NCI-H128 (cell line): ENCODE measurements at regions not wholly inside any gene's neighbourhood (a gene's known extent, or its start where the extent isn't known, plus 50 kb on each side); places are given as distances from the start of the nearest gene placed in this dataset.
"Not testable (repeated sequence)": the region's sequence is repeated elsewhere in the genome, so short reads cannot be mapped to it uniquely, and the experiment has no call there.

Source experiments
- DNase-seq: peaks from one replicate; lab custom pipeline; 2025; ENCODE audit not compliant: unreplicated experiment; lab: John Stamatoyannopoulos, UW

DNA sequence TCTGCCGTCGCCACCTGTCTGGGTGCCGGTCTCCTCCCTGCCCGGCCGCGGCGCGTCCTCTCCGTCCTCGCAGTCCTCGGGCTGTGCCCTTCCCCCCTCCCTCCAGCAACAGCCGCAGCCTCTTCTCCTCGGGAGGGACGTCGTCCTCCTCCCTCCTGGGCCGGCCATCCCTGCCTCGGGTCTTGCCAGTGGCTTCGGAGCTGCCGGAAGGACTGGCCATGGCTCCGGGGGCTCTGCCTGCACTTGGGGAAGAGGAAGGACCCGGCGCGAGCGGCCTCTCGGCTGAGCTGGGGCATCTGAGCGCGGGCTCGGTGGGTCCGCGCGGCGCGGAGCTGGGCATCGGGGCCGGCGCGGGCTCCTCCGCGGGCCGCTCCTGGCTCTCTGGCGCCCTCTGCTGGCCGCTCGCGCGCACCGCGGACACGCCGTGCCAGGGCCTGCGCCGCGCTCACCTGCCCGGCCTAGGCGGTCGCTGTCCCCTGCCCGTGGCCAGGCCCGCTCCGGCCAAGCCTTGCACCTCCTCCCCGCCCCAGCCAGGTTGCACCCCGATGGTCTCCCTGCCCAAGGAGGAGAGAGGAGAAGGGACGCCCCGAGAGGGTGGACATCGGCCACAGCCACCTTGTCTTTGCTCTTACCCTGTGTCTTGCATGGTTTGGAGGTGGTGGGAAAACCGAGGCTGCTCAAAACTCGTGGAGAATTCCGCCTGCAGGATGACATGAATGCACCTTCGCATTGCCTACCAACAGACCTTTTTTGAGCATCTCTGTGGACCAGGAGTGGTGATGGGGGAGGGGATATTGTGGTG is 83.9 kb upstream of the FRG2C start:
- not testable (repeated sequence) for DNase-seq

DNA sequence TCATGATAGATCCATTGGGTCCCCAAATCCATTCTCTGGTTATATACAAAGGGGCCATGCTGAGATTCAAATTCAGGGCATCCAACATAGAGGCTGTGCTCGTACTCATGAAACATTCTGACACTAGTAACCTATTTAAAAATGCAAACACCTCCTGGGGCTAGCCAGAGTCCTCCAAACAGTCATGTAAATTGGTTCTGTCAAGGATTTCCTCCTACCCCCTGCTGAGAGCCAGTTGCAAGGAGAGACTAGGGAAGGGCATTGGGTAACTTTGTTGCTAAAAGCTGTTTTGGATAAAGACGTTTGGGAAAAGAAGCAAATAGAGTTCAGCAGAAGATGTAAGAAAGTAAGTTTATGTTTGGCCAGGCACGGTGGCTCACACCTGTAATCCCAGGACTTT is 81.6 kb upstream of the FRG2C start:
- DNase-seq, result not testable (repeated sequence)

DNA sequence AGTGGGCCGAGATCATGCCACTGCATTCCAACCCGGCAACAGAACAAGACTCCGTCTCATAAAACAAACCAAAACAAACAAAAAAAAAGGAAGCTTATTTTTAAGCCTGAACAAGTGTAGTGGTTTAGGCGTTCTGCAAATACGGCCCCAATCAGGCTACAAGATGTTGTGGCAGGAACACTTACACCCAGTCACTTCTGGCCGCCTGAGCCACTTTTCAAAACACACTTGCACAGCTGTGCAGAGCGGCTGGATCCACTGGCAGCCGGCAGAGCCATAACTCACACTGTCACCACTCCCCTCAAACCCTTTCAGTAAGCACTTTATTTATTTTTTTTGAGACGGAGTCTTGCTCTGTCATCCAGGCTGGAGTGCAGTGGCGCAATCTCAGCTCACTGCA is 81.0 kb upstream of the FRG2C start:
- not testable (repeated sequence) for DNase-seq

DNA sequence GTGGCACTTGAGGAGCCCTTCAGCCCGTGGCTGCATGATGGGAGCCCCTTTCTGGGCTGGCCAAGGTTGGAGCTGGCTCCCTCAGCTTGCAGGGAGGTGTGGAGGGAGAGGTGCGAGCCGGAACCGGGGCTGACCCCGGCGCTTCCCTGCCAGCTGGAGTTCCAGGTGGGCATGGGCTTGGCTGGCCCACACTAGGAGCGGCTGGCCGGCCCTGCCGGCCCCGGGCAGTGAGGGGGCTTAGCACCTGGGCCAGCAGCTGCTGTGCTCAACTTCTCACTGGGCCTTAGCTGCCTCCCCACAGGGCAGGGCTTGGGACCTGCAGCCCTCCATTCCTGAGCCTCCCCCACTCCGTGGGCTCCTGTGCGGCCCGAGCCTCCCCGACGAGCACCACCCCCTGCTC is 76.4 kb upstream of the FRG2C start:
- DNase-seq, result not testable (repeated sequence)

DNA sequence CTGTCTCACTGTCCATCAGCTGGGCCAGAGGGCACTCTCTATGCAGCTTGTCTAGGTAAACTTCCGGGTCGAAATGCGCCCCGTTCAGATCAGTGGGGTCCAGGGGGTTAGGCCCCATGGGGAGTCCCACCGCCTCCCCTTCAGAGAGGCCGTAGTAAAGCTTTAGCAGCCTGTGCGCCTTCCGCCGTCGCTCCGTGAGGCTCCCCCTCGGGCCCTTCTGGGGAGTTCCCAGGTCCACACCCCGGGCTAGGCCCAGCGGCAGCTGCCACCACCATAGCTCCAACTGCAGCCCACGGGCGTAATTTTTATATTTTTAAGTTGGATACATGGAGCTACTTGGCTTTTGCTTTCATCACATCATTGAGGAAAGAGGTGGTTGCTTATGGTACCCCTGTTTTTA is 73.7 kb upstream of the FRG2C start:
- not testable (repeated sequence) for DNase-seq

DNA sequence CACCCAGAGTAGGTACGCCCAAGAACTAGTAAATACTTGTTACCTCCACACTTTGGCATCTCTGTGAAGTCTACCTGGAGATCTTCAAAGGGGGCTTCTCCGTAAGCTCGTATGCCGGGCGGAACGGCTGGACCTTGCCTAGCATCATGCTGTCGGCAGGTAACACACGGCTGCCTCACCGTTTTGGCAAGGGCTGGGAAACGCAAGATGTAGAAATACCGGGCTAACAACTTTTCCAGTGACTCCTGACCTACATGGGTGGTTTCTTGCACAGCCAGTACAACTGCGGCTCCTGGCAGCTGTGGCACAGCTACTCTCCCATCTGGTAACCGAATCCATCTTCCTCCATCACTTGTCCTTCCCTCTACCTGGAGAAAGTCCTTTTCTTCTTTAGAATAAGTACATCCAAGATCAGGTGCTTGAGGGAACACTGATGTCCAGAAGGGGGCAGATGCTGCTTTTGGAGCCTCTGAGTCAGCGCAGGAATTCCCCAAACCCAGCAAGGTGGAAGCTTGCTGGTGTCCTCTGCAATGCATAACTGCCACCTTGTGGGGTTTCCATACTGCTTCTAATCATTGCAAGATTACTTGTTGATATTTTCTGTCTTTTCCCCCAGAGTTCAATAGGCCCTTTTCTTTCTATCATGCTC is 59.7 kb upstream of the FRG2C start:
- DNase-seq, result not testable (repeated sequence)

DNA sequence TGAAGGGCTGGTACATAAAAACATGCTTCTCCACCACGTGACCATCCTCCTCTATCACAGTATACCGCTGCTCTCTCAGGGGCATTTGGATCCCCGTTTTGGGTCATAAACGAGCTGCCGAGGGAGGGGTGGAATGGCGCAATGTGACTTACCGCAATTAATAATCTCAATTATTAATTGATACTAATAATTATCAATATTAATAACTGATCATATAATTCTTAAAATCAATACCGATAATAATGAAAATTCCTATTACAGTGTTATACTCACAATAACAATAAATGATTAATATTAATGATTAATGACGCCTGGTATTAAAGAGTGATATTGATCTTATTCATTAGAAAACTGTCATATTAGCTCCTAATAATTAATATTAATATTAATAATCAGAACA is 56.1 kb upstream of the FRG2C start:
- not testable (repeated sequence) for DNase-seq

DNA sequence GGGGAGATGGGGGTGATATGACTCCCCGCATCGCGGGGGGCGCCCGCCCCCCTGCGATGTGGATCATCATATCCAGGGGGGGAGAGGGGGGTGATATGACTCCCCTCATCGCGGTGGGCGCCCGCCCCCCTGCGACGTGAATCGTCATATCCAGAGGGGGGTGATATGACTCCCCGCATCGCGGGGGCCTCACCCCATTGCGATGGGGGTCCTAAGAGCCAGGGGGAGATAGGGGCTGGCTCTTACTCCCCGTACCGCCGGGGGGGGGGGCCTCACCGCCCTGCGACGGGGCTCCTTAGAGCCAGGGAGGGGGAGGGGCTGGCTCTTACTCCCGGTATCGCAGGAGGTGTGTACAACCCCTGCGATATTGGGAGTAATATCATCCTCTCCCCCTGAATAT is 54.5 kb upstream of the FRG2C start:
- not testable (repeated sequence) for DNase-seq

DNA sequence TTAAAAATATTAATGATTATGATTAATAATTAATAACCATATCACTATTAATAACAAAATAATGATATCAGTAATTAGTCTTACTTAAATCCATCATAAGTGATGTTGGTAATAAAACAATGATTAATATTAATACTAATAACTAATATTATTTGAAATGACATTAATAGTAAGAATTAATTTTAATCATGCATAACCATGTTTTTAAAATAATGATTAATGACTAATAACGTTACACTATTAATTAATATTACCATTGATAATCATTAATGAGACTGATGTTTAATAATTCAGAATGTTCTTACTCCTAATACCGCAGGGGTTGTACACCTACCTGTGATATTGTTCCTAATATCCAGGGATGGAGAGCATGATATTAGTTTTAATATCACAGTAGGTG is 53.4 kb upstream of the FRG2C start:
- no peak for DNase-seq

DNA sequence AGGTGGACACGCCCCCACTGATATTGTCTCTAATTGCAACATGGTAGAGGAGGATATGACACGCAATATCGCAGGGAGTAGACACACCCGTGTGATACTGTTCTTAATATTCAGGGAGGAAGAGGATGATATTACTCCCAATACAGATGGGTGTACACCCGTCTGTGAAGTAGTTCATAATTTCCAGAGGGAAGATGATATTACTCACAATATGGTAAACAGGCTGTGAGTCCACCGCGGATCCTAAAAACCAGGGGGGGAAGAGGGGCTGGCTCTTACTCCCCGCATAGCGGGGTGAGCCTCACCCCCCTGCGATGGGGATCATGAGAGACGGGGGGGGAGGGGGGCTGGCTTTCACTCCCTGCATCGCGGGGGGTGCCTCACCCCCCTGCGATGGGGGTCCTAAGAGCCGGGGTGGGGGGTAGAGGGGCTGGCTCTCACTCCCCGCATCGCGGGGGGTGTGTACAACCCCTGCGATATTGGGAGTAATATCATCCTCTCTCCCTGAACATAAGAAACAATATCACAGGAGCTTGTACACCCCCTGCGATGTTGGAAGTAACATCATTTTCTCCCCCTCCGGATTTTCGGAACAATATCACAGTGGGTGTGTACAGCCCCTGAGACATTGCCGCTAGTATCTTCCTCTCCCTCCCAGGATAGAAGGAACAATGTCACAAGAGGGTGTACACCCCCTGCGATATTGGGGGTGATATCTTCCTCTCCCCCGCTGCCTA is 52.2 kb upstream of the FRG2C start:
- not testable (repeated sequence) for DNase-seq
